Loucy (cell line): ENCODE measurements at regions not wholly inside any gene's neighbourhood (a gene's known extent, or its start where the extent isn't known, plus 50 kb on each side); places are given as distances from the start of the nearest gene placed in this dataset.

Experiments
- H2AFZ ChIP-seq: fragments of 200-600 bp; sonication (generic); 2 replicates; pipeline ENCODE4 v1.6.0; 2016; ENCODE audit warnings: antibody characterized with exemption, mild to moderate bottlenecking, low read length, moderate library complexity
- H3F3A ChIP-seq: fragments of 200-600 bp; 2 replicates; pipeline ENCODE4 v1.6.0; 2016; ENCODE audit warnings: antibody characterized with exemption, low read depth, mild to moderate bottlenecking
- H3K27me3 ChIP-seq: fragments of 200-600 bp; sonication (generic); 2 replicates; pipeline ENCODE4 v1.6.1; 2014; ENCODE audit warnings: low read length, mild to moderate bottlenecking; ENCODE audit not compliant: insufficient read depth, poor library complexity, severe bottlenecking
- H3K36me3 ChIP-seq: fragments of 200-600 bp; sonication (generic); 2 replicates; pipeline ENCODE4 v1.6.1; 2016; ENCODE audit warnings: low read length; ENCODE audit not compliant: insufficient read depth
- H3K4me1 ChIP-seq: fragments of 200-600 bp; sonication (generic); 2 replicates; pipeline ENCODE4 v1.5.1; 2014; ENCODE audit warnings: low read length, mild to moderate bottlenecking; ENCODE audit not compliant: insufficient read depth, poor library complexity, severe bottlenecking
- H3K4me2 ChIP-seq: fragments of 200-600 bp; sonication (generic); 2 replicates; pipeline ENCODE4 v1.6.0; 2014; ENCODE audit warnings: antibody characterized with exemption, low read length, low read depth, mild to moderate bottlenecking; ENCODE audit not compliant: poor library complexity, severe bottlenecking
- H3K4me3 ChIP-seq: fragments of 200-600 bp; sonication (generic); 2 replicates; pipeline ENCODE4 v1.5.1; 2014; ENCODE audit warnings: low read length, mild to moderate bottlenecking, mixed read lengths; ENCODE audit not compliant: poor library complexity, severe bottlenecking
- H3K79me2 ChIP-seq: fragments of 200-600 bp; sonication (generic); 2 replicates; pipeline ENCODE4 v1.6.1; 2014; ENCODE audit warnings: low read length; ENCODE audit not compliant: insufficient read depth
- H3K9ac ChIP-seq: fragments of 200-600 bp; sonication (generic); 2 replicates; pipeline ENCODE4 v1.6.0; 2014; ENCODE audit warnings: mild to moderate bottlenecking, low read depth, low read length, moderate library complexity; ENCODE audit not compliant: poor library complexity, severe bottlenecking
- H3K9me2 ChIP-seq: fragments of 200-600 bp; sonication (generic); replicated peaks from 2 replicates; pipeline ENCODE4 v1.6.1; 2016; ENCODE audit warnings: low read depth, low read length, mixed read lengths
- H3K9me3 ChIP-seq: fragments of 200-600 bp; sonication (generic); 2 replicates; pipeline ENCODE4 v1.6.1; 2014; ENCODE audit warnings: mild to moderate bottlenecking, antibody characterized with exemption, low read length, low read depth; ENCODE audit not compliant: insufficient read depth
- H4K20me1 ChIP-seq: fragments of 200-600 bp; sonication (generic); 2 replicates; pipeline ENCODE4 v1.6.0; 2014; ENCODE audit warnings: antibody characterized with exemption, low read length, mild to moderate bottlenecking; ENCODE audit not compliant: insufficient read depth, poor library complexity, severe bottlenecking
- CTCF ChIP-seq: fragments of 200-600 bp; sonication (generic); conservative IDR thresholded peaks from 2 replicates; pipeline ENCODE4 v1.5.1; 2014; ENCODE audit warnings: mild to moderate bottlenecking, antibody characterized with exemption, low read length
- EZH2phosphoT487 ChIP-seq: fragments of 200-600 bp; IDR thresholded peaks from 2 replicates; pipeline ENCODE4 v1.6.1; 2018; ENCODE audit warnings: antibody characterized with exemption, mild to moderate bottlenecking, moderate library complexity, borderline replicate concordance

GRCh38 chr10:8393531-8393930 lies 339.0 kb downstream of the GATA3 start:
- TF ChIP-seq EZH2phosphoT487 (no peak), CTCF (no peak)
- H3K9me3 ChIP-seq, result no peaks in the 10 kb centered on the region
- no peak overlapping the region for H3K9ac ChIP-seq
- H2AFZ ChIP-seq, result peak overlapping the region; percentile 47; the same call in 1 of the 2 replicates
- H4K20me1 ChIP-seq, result no peaks in the 10 kb centered on the region
- H3K27me3 ChIP-seq, result no peaks in the 10 kb centered on the region
- peaks cover 46% of the 10 kb centered on the region for H3K4me1 ChIP-seq
- no peaks in the 10 kb centered on the region for H3K36me3 ChIP-seq
- no peak overlapping the region for H3K4me2 ChIP-seq
- no peaks in the 10 kb centered on the region for H3K79me2 ChIP-seq
- H3K9me2 ChIP-seq, result no peaks in the 10 kb centered on the region
- H3K4me3 ChIP-seq, result no peak overlapping the region
- no peaks in the 10 kb centered on the region for H3F3A ChIP-seq

- Histone ChIP-seq H3K9me2 (no peaks in the 10 kb centered on the region), H3K9ac (no peak overlapping the region), H3K27me3 (no peaks in the 10 kb centered on the region), H3K4me2 (no peak overlapping the region), H3K4me3 (no peak overlapping the region), H3K36me3 (no peaks in the 10 kb centered on the region), H3K9me3 (no peaks in the 10 kb centered on the region), H3F3A (no peaks in the 10 kb centered on the region), H3K4me1 (peaks cover 60% of the 10 kb centered on the region), H2AFZ (no peak overlapping the region), H3K79me2 (no peaks in the 10 kb centered on the region), H4K20me1 (no peaks in the 10 kb centered on the region)
- TF ChIP-seq EZH2phosphoT487 (no peak), CTCF (no peak)
Observed at GRCh38 chr10:8396675-8397074, 342.2 kb downstream of the GATA3 start.

GRCh38 chr10:8398771-8399170 lies 344.3 kb downstream of the GATA3 start:
- Histone ChIP-seq H3K9me3 (no peaks in the 10 kb centered on the region), H3K79me2 (no peaks in the 10 kb centered on the region), H3K4me2 (no peak overlapping the region), H3K9ac (no peak overlapping the region), H3F3A (no peaks in the 10 kb centered on the region), H3K9me2 (no peaks in the 10 kb centered on the region), H3K4me1 (peaks cover 68% of the 10 kb centered on the region), H3K27me3 (no peaks in the 10 kb centered on the region), H3K4me3 (no peak overlapping the region), H3K36me3 (no peaks in the 10 kb centered on the region), H2AFZ (no peak overlapping the region), H4K20me1 (no peaks in the 10 kb centered on the region)
- TF ChIP-seq CTCF (no peak), EZH2phosphoT487 (no peak)
